ENCODE measurements at regions not wholly inside any gene's neighbourhood (a gene's known extent, or its start where the extent isn't known, plus 50 kb on each side); places are given as distances from the start of the nearest gene placed in this dataset.
"Not testable (repeated sequence)": the region's sequence is repeated elsewhere in the genome, so short reads cannot be mapped to it uniquely, and the experiment has no call there.

DNA sequence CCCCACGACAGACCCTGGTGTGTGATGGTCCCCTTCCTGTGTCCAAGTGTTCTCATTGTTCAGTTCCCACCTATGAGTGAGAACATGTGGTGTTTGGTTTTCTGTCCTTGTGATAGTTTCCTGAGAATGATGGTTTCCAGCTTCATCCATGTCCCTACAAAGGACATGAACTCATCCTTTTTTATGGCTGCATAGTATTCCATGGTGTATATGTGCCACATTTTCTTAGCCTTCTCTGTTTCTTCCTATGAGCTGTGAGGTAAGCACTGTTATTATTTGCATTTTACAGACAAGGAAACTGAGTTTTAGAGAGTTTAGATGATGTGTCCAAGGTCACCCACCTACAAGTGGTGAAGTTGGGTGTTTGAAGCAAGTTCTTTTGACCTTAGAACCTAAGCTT is 51.1 kb upstream of the BNC1 start:
- not testable (repeated sequence) for DNase-seq (ENCODE audit: low spot score)

GRCh38 chr15:83339396-83339795 is 54.9 kb upstream of the BNC1 start:
- DNase-seq (ENCODE audit: low spot score): peak; percentile 37

DNA sequence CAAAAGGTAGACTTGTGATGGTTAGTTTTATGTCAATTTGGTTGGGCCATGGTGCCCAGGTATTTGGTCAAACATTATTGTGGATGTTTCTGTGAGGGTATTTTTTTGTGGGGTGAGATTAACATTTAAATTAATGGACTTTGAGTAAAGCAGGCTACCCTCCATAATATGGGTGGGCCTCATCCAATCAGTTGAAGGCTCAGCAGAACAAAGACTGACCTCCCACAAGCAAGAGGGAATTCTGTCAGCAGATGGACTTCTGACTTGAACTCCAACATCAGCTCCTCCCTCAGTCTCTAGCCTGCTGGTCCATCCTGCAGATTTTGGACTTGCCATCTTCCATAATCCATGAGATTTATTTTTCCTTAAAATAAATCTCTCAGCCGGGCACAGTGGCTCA is 55.6 kb upstream of the BNC1 start:
- DNase-seq (ENCODE audit: low spot score): no peak

GRCh38 chr15:83346342-83346741 is 61.9 kb upstream of the BNC1 start:
- DNase-seq (ENCODE audit: low spot score): no peak

DNA sequence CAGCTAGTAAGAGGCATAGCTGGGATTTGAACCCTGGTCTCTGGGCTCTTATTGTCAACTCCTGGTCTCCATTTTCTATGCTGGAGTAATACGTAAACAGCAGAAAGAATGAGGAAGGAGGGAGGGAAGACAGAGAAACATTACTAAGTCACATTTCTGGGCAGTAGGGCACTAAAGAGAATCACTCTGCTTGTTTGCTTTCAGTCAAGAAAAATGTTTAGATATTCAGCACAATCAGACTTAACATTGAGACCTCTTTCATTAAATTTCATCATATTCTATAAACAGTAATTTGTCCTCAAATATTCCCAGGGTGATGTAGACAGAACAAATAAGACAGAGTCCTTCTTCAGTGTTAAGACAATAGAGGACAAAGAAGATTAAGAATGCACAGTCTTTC is 67.7 kb upstream of the BNC1 start:
- DNase-seq (ENCODE audit: low spot score): no peak

GRCh38 chr15:83356501-83357399 is 72.3 kb upstream of the BNC1 start:
- DNase-seq (ENCODE audit: low spot score): no peak

GRCh38 chr15:83358972-83359564 is 74.6 kb upstream of the BNC1 start:
- no peak for DNase-seq (ENCODE audit: low spot score)

- no peak for DNase-seq (ENCODE audit: low spot score)
Measured at GRCh38 chr15:83362706-83363105, 78.2 kb upstream of the BNC1 start.

DNA sequence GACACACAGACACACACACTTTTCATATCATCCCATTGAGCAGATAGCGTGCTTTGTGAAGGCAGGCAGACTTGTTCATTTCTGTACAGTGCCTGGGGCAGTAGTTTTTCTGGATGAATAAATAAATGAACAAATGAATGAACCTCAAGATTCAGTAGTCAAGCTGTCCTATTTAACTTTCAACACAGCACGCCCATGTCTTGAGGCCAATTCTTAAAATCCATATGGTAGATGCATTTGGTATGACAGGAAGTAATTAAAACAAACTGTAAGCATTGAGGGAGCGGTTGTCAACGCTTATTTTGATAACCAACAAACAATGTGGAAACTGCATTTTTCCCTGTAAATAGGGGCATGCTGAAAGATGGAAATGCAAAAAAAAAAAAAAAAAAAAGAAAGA is 80.0 kb upstream of the BNC1 start:
- no peak for DNase-seq (ENCODE audit: low spot score)

DNA sequence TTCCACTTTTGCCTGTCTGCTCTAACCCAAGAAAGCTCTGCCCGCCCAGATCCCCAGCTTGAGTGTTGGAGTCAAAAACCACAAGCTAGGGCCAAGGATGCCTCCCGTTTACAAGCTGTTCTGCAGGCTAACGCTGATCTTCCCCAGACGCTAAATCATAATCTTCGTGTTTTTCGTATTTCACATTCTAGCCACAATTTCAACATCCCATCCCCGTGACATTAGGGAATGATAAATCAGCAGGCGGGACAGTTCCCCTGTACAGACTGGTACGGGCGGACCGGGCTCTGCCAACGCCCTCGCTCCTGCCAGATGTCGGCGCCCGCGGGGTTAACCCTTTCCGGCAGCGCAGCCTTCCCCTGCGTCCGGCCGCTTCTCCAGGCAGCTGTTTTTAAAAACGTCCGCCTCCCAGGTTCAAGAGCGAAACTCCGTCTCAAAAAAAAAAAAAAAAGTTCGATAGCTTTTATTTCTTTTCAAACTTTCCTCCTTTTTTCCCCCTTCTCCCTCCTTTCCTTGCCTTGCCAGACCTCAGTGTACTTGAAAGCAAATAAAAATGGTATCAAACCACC is 81.0 kb upstream of the BNC1 start:
- DNase-seq (ENCODE audit: low spot score): peak; percentile 39

DNA sequence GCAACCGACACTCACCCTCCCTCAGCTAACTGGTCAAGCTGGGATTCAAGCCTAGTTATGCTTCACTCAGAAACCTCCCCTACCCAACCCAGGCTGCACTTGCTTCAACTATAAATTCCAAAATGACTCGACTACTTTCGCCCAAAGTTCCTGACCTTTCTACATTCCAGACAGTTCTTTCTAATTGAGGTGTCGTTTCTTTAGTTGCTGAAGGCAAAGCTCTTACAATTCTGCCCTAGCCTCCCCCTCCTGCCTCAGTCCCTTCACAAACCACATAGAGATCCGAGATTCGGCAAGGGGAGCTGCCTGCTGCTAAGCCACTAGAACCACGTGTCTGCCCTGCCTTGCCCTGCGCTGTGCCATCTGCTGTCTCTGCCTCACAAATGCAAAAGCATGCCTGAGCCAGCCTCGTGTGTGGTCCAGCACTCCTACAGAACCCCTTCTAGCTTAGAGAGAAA is 74.7 kb upstream of the SH3GL3 start:
- peak; percentile 80 for DNase-seq (ENCODE audit: low spot score)

GRCh38 chr15:83378921-83379578 is 68.1 kb upstream of the SH3GL3 start:
- peak; percentile 63 for DNase-seq (ENCODE audit: low spot score)

- peak; percentile 96 for DNase-seq (ENCODE audit: low spot score)
Measured at GRCh38 chr15:83379579-83379959, 67.6 kb upstream of the SH3GL3 start.

DNA sequence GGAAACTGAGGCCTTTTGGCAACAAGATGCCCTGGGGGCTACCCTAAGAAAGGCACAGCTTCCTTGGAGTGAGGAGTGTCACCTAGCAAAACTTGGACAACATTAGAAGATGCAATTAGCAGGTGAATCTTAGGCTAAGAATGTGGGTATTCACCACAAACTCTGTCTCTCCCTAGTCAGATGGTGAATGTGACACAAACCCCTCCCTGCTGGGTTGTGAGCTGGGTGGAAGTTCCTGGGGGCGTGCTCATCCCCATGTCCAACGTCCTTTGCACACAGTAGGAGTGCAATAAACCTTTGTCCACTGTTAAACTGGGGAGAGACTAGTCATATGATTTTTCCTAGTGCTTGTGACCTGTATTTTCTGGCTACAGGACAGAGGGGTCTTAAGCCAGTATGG is 67.1 kb upstream of the SH3GL3 start:
- DNase-seq (ENCODE audit: low spot score): peak; percentile 94

- peak; percentile 80 for DNase-seq (ENCODE audit: low spot score)
Measured at GRCh38 chr15:83380682-83381081, 66.5 kb upstream of the SH3GL3 start.

DNA sequence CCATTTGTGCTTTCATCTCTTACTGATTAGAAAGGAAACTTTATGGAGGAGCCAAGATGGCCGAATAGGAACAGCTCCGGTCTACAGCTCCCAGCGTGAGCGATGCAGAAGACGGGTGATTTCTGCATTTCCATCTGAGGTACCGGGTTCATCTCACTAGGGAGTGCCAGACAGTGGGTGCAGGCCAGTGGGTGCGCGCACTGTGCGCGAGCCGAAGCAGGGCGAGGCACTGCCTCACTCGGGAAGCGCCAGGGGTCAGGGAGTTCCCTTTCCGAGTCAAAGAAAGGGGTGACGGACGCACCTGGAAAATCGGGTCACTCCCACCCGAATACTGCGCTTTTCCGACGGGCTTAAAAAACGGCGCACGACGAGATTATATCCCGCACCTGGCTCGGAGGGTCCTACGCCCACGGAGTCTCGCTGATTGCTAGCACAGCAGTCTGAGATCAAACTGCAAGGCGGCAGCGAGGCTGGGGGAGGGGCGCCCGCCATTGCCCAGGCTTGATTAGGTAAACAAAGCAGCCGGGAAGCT is 63.5 kb upstream of the SH3GL3 start:
- not testable (repeated sequence) for DNase-seq (ENCODE audit: low spot score)

DNA sequence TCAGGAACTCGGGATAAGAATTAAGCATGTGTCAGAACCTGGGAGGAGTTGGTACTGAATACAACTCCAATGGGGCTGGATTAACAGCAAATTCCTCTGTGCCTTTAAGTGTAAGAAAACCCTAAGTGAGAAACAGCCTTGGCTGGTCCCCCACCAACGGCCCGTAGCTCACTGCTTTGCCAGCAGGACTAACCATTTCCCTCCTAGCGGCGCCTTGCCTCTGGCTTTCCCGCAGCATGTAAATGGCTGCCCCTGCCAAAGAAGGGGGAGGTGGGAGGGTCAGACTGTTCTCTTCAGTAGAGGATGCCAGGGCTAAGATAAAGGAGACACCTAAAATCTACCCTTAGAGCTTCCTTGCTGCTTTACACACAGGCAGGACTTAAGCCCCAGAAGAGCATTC is 51.0 kb upstream of the SH3GL3 start:
- no peak for DNase-seq (ENCODE audit: low spot score)
